ENCODE measurements at regions not wholly inside any gene's neighbourhood (a gene's known extent, or its start where the extent isn't known, plus 50 kb on each side); places are given as distances from the start of the nearest gene placed in this dataset.

- H3K36me3 ChIP-seq = no peaks in the 10 kb centered on the region
- no peak overlapping the region for H3K27ac ChIP-seq
- H3K4me1 ChIP-seq = no peaks in the 10 kb centered on the region
- no peaks in the 10 kb centered on the region for H3K27me3 ChIP-seq
- DNase-seq (ENCODE audit: low spot score in 2 of 2) = no peak
- no peak overlapping the region for H3K4me3 ChIP-seq
- TF ChIP-seq POLR2AphosphoS5 (IDR thresholded peaks at IDR 0.05) = no peak
- no peak for TF ChIP-seq POLR2A (IDR thresholded peaks at IDR 0.05)
- no peak for TF ChIP-seq EP300 (IDR thresholded peaks at IDR 0.05)
- TF ChIP-seq CTCF (IDR thresholded peaks at IDR 0.05) = no peak
- H3K9me3 ChIP-seq = no peaks in the 10 kb centered on the region
- WGBS = 94% methylated on average over 1 of the region's 1 CpG
These were observed 189.0 kb upstream of the RARB start for GRCh38 chr3:25239042-25239441.

GRCh38 chr3:25246913-25247312 lies 181.2 kb upstream of the RARB start:
- Histone ChIP-seq H3K4me1 (no peaks in the 10 kb centered on the region), H3K27ac (no peak overlapping the region), H3K9me3 (peaks cover 4% of the 10 kb centered on the region), H3K36me3 (no peaks in the 10 kb centered on the region), H3K27me3 (no peaks in the 10 kb centered on the region), H3K4me3 (no peak overlapping the region)
- DNase-seq (ENCODE audit: low spot score in 2 of 2) = no peak
- WGBS = 33% methylated on average over 1 of the region's 5 CpGs
- TF ChIP-seq CTCF (IDR thresholded peaks at IDR 0.05) (no peak), POLR2A (IDR thresholded peaks at IDR 0.05) (no peak), POLR2AphosphoS5 (IDR thresholded peaks at IDR 0.05) (no peak), EP300 (IDR thresholded peaks at IDR 0.05) (no peak)

- no peak overlapping the region for H3K27ac ChIP-seq
- H3K4me3 ChIP-seq = no peak overlapping the region
- H3K27me3 ChIP-seq = no peaks in the 10 kb centered on the region
- H3K4me1 ChIP-seq = no peaks in the 10 kb centered on the region
- peaks cover 4% of the 10 kb centered on the region for H3K9me3 ChIP-seq
- H3K36me3 ChIP-seq = no peaks in the 10 kb centered on the region
- WGBS = 97% methylated on average over 1 of the region's 1 CpG
- no peak for TF ChIP-seq CTCF (IDR thresholded peaks at IDR 0.05)
- no peak for TF ChIP-seq POLR2A (IDR thresholded peaks at IDR 0.05)
- TF ChIP-seq EP300 (IDR thresholded peaks at IDR 0.05) = no peak
- TF ChIP-seq POLR2AphosphoS5 (IDR thresholded peaks at IDR 0.05) = no peak
- DNase-seq (ENCODE audit: low spot score in 2 of 2) = no peak
These were observed 175.8 kb upstream of the RARB start for GRCh38 chr3:25252291-25252690.

GRCh38 chr3:25257026-25257425 lies 171.0 kb upstream of the RARB start:
- Histone ChIP-seq H3K27ac (no peak overlapping the region), H3K4me3 (no peak overlapping the region), H3K27me3 (no peaks in the 10 kb centered on the region), H3K4me1 (no peaks in the 10 kb centered on the region), H3K36me3 (no peaks in the 10 kb centered on the region), H3K9me3 (no peaks in the 10 kb centered on the region)
- no peak for DNase-seq (ENCODE audit: low spot score in 2 of 2)
- 24% methylated on average over 2 of the region's 2 CpGs for WGBS
- TF ChIP-seq POLR2AphosphoS5 (IDR thresholded peaks at IDR 0.05) (no peak), CTCF (IDR thresholded peaks at IDR 0.05) (no peak), EP300 (IDR thresholded peaks at IDR 0.05) (no peak), POLR2A (IDR thresholded peaks at IDR 0.05) (no peak)

- WGBS = 19% methylated on average over 3 of the region's 3 CpGs
- TF ChIP-seq POLR2AphosphoS5 (IDR thresholded peaks at IDR 0.05) (no peak), POLR2A (IDR thresholded peaks at IDR 0.05) (no peak), EP300 (IDR thresholded peaks at IDR 0.05) (no peak), CTCF (IDR thresholded peaks at IDR 0.05) (no peak)
- no peak for DNase-seq (ENCODE audit: low spot score in 2 of 2)
- Histone ChIP-seq H3K4me3 (no peak overlapping the region), H3K27ac (no peak overlapping the region), H3K9me3 (no peaks in the 10 kb centered on the region), H3K27me3 (no peaks in the 10 kb centered on the region), H3K36me3 (no peaks in the 10 kb centered on the region), H3K4me1 (no peaks in the 10 kb centered on the region)
These were observed 168.2 kb upstream of the RARB start for GRCh38 chr3:25259871-25260270.

Data from suprapubic skin (tissue), 4 donors.